ENCODE measurements at regions not wholly inside any gene's neighbourhood (a gene's known extent, or its start where the extent isn't known, plus 50 kb on each side); places are given as distances from the start of the nearest gene placed in this dataset.

DNA sequence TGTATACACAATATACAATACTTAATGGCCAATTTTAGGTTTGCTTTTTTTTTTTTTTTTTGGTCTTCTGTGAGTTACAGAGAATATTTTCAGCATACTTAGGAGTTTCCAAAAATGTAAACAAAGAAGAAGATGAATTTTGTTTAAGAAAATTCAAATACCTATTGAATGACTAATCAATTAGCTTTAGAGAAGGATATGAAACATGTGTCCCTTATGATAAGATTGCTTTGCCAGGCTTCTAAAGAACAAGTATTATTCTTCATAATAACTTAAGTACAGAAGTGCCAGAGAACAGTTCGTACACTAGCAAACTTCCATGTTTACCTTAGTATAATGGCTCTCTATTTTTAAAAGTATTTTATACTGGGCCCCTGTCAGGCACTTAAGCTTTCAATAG is 1191.0 kb upstream of the NCAM2 start:
- Histone ChIP-seq H3K4me3 (no peak overlapping the region), H3K36me3 (ENCODE audit: low read depth) (no peaks in the 10 kb centered on the region), H3F3A (ENCODE audit: insufficient read depth) (no peaks in the 10 kb centered on the region), H3K27ac (no peak overlapping the region), H4K20me1 (ENCODE audit: insufficient read depth) (no peaks in the 10 kb centered on the region), H3K9me2 (ENCODE audit: insufficient read depth) (no peaks in the 10 kb centered on the region), H3K4me2 (ENCODE audit: unreplicated experiment) (no peak overlapping the region), H3K9me3 (ENCODE audit: low read depth) (peaks cover 6% of the 10 kb centered on the region), H3K9ac (no peak overlapping the region), H3K27me3 (replicated peaks; ENCODE audit: insufficient read depth) (no peaks in the 10 kb centered on the region), H2AFZ (no peak overlapping the region), H3K4me1 (ENCODE audit: insufficient read depth) (no peaks in the 10 kb centered on the region), H3K79me2 (ENCODE audit: insufficient read depth) (no peaks in the 10 kb centered on the region)
- DNase-seq: no peak
- WGBS, 2 experiments (ENCODE audit: low coverage in 1 of 2, low lambda C conversion rate in 2 of 2, missing lambda C conversion rate in 2 of 2): 4 to 16% methylated on average over 1 of the region's 1 CpG
- no peak for TF ChIP-seq EZH2 (IDR thresholded peaks at IDR 0.05; ENCODE audit: insufficient read depth, poor library complexity, severe bottlenecking)
- no peak for TF ChIP-seq EZH2phosphoT487 (IDR thresholded peaks at IDR 0.05; ENCODE audit: insufficient read depth, low read depth)
- in situ Hi-C loops (cut with MboI): no loop called here

DNA sequence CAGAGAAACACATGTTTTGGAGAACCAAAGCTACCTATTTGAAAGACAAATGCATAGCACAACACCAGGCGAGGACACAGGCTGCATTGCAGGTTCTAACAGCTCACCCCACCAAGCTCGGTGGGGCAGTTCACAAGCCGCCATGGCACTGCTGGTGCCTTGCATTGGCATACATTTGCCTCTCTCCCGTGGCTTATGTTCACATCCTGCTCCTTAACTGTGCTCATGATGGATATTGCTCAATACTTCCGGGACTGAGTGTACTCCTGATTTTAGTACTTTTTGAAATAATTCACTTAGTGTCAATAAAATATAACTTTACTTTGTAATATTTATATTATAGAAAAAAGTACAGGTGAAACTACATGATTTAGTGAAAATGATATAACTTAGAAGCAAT is 1187.4 kb upstream of the NCAM2 start:
- H3K27ac ChIP-seq: no peak overlapping the region
- no peak overlapping the region for H3K9ac ChIP-seq
- H3K9me2 ChIP-seq (ENCODE audit: insufficient read depth): no peaks in the 10 kb centered on the region
- no peak overlapping the region for H3K4me3 ChIP-seq
- in situ Hi-C loops (cut with MboI): no loop called here
- no peaks in the 10 kb centered on the region for H3K9me3 ChIP-seq (ENCODE audit: low read depth)
- no peaks in the 10 kb centered on the region for H3F3A ChIP-seq (ENCODE audit: insufficient read depth)
- H3K79me2 ChIP-seq (ENCODE audit: insufficient read depth): no peaks in the 10 kb centered on the region
- H3K4me1 ChIP-seq (ENCODE audit: insufficient read depth): no peaks in the 10 kb centered on the region
- no peaks in the 10 kb centered on the region for H3K36me3 ChIP-seq (ENCODE audit: low read depth)
- no peak for DNase-seq
- 4 to 8% methylated on average over 5 of the region's 5 CpGs for WGBS, 2 experiments (ENCODE audit: low coverage in 1 of 2, low lambda C conversion rate in 2 of 2, missing lambda C conversion rate in 2 of 2)
- no peak overlapping the region for H2AFZ ChIP-seq
- TF ChIP-seq EZH2 (IDR thresholded peaks at IDR 0.05; ENCODE audit: insufficient read depth, poor library complexity, severe bottlenecking): no peak
- TF ChIP-seq EZH2phosphoT487 (IDR thresholded peaks at IDR 0.05; ENCODE audit: insufficient read depth, low read depth): no peak
- no peak overlapping the region for H3K4me2 ChIP-seq (ENCODE audit: unreplicated experiment)
- no peaks in the 10 kb centered on the region for H4K20me1 ChIP-seq (ENCODE audit: insufficient read depth)
- H3K27me3 ChIP-seq (replicated peaks; ENCODE audit: insufficient read depth): no peaks in the 10 kb centered on the region

DNA sequence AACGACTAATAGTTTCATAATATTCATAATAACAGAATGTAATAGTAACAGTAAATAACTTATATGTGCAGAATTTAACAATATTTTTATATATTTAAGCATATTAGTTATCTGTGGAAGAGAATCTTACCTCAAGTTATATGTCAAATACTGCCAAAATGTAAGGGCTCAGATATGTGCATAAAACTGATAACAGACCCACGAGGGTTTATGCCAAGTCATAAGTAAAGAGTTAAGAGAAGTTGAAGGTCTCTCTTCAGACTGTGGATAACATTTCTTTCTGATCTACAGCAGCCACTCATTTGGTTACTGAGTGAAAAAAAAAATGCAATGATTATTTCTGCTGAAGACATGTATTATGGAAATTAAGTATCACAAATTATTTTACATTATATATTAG is 1167.8 kb upstream of the NCAM2 start:
- Histone ChIP-seq H3F3A (ENCODE audit: insufficient read depth) (no peaks in the 10 kb centered on the region), H3K4me2 (ENCODE audit: unreplicated experiment) (no peak overlapping the region), H3K9me2 (ENCODE audit: insufficient read depth) (no peaks in the 10 kb centered on the region), H3K9ac (no peak overlapping the region), H2AFZ (no peak overlapping the region), H3K27me3 (replicated peaks; ENCODE audit: insufficient read depth) (no peaks in the 10 kb centered on the region), H3K9me3 (ENCODE audit: low read depth) (no peaks in the 10 kb centered on the region), H3K4me3 (no peak overlapping the region), H3K27ac (no peak overlapping the region), H3K79me2 (ENCODE audit: insufficient read depth) (no peaks in the 10 kb centered on the region), H4K20me1 (ENCODE audit: insufficient read depth) (no peaks in the 10 kb centered on the region), H3K36me3 (ENCODE audit: low read depth) (no peaks in the 10 kb centered on the region), H3K4me1 (ENCODE audit: insufficient read depth) (no peaks in the 10 kb centered on the region)
- 2 to 3% methylated on average over 2 of the region's 2 CpGs for WGBS, 2 experiments (ENCODE audit: low coverage in 1 of 2, low lambda C conversion rate in 2 of 2, missing lambda C conversion rate in 2 of 2)
- no peak for TF ChIP-seq EZH2 (IDR thresholded peaks at IDR 0.05; ENCODE audit: insufficient read depth, poor library complexity, severe bottlenecking)
- no peak for TF ChIP-seq EZH2phosphoT487 (IDR thresholded peaks at IDR 0.05; ENCODE audit: insufficient read depth, low read depth)
- DNase-seq: no peak
- in situ Hi-C loops (cut with MboI): no loop called here

DNA sequence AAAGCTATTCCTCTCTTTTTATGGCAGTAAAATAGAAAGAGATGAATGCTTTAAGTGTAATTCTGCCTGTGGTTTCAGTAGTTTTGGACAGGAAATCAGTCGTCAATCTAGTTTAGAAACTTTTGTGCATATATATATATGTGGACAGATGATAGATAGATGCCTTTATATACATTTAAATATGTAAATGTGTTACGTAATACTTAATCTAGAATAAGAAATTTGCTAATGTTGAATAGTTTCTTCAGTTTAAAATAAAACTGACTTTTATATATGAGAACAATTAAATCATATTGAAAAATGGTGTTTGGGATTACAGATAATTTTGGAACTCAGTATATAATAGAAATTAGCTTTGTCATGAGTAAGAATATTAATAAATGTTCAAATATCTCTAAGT is 1165.7 kb upstream of the NCAM2 start:
- H3K27me3 ChIP-seq (replicated peaks; ENCODE audit: insufficient read depth): no peaks in the 10 kb centered on the region
- no peaks in the 10 kb centered on the region for H3K36me3 ChIP-seq (ENCODE audit: low read depth)
- no peaks in the 10 kb centered on the region for H3K79me2 ChIP-seq (ENCODE audit: insufficient read depth)
- no peak overlapping the region for H3K27ac ChIP-seq
- no peaks in the 10 kb centered on the region for H4K20me1 ChIP-seq (ENCODE audit: insufficient read depth)
- H3F3A ChIP-seq (ENCODE audit: insufficient read depth): no peaks in the 10 kb centered on the region
- no peak overlapping the region for H2AFZ ChIP-seq
- no peaks in the 10 kb centered on the region for H3K9me3 ChIP-seq (ENCODE audit: low read depth)
- WGBS, 2 experiments (ENCODE audit: low coverage in 1 of 2, low lambda C conversion rate in 2 of 2, missing lambda C conversion rate in 2 of 2): 20 to 22% methylated on average over 2 of the region's 2 CpGs
- in situ Hi-C loops (cut with MboI): no loop called here
- no peak for DNase-seq
- H3K4me2 ChIP-seq (ENCODE audit: unreplicated experiment): no peak overlapping the region
- no peak for TF ChIP-seq EZH2phosphoT487 (IDR thresholded peaks at IDR 0.05; ENCODE audit: insufficient read depth, low read depth)
- no peak for TF ChIP-seq EZH2 (IDR thresholded peaks at IDR 0.05; ENCODE audit: insufficient read depth, poor library complexity, severe bottlenecking)
- no peak overlapping the region for H3K9ac ChIP-seq
- no peaks in the 10 kb centered on the region for H3K9me2 ChIP-seq (ENCODE audit: insufficient read depth)
- no peak overlapping the region for H3K4me3 ChIP-seq
- no peaks in the 10 kb centered on the region for H3K4me1 ChIP-seq (ENCODE audit: insufficient read depth)

DNA sequence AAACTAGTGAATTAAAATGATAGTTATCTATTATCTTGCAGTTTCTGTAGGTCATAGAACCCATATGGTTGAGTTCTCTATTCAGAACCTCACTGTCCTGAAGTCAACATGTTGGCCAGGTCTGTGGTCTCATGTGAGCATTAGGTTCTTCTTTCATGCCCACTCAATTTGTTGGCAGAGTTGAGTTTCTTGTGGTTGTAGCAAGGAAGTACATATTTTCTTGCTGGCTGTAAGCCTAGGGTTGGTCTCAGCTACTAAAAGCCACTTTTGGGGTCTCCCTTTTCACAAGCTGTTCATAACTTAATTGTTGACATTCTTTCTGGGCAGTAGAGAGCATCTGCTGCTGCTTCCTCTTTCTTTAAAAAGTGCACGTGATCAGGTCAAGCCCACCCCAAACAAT is 1165.1 kb upstream of the NCAM2 start:
- 0% methylated on average over 1 of the region's 1 CpG for WGBS, 2 experiments (ENCODE audit: low coverage in 1 of 2, low lambda C conversion rate in 2 of 2, missing lambda C conversion rate in 2 of 2)
- no peak for TF ChIP-seq EZH2phosphoT487 (IDR thresholded peaks at IDR 0.05; ENCODE audit: insufficient read depth, low read depth)
- DNase-seq: no peak

More for the DNA sequence above, 1165.1 kb upstream of the NCAM2 start:
- no peaks in the 10 kb centered on the region for H3K79me2 ChIP-seq (ENCODE audit: insufficient read depth)
- in situ Hi-C loops (cut with MboI): no loop called here
- H2AFZ ChIP-seq: no peak overlapping the region
- no peak overlapping the region for H3K4me3 ChIP-seq
- no peaks in the 10 kb centered on the region for H3K36me3 ChIP-seq (ENCODE audit: low read depth)
- H3K27me3 ChIP-seq (replicated peaks; ENCODE audit: insufficient read depth): no peaks in the 10 kb centered on the region
- no peak overlapping the region for H3K27ac ChIP-seq
- no peak overlapping the region for H3K4me2 ChIP-seq (ENCODE audit: unreplicated experiment)
- no peaks in the 10 kb centered on the region for H3K9me2 ChIP-seq (ENCODE audit: insufficient read depth)
- no peak overlapping the region for H3K9ac ChIP-seq
- no peaks in the 10 kb centered on the region for H3K9me3 ChIP-seq (ENCODE audit: low read depth)
- no peaks in the 10 kb centered on the region for H4K20me1 ChIP-seq (ENCODE audit: insufficient read depth)
- no peaks in the 10 kb centered on the region for H3K4me1 ChIP-seq (ENCODE audit: insufficient read depth)
- no peaks in the 10 kb centered on the region for H3F3A ChIP-seq (ENCODE audit: insufficient read depth)
